Right lobe of liver (tissue), 4 donors: ENCODE measurements at regions not wholly inside any gene's neighbourhood (a gene's known extent, or its start where the extent isn't known, plus 50 kb on each side); places are given as distances from the start of the nearest gene placed in this dataset.

Experiments
- CTCF ChIP-seq, 4 donors: fragments of 200-600 bp in 3 of 4; fragments of 450-650 bp in 1 of 4; IDR thresholded peaks; one replicate each; pipeline versions ENCODE4 v1.5.1 to v1.8.0; 2016 to 2022; ENCODE audit warnings: antibody characterized with exemption in 4 of 4, mild to moderate bottlenecking in 2 of 4
- POLR2A ChIP-seq: fragments of 450-650 bp; IDR thresholded peaks from one replicate; pipeline ENCODE4 v1.6.1; 2017; ENCODE audit warnings: antibody characterized with exemption, mild to moderate bottlenecking
- donor health status: DM: no; HTN: no; CAD: no.
- donor health status: DM: no; HTN: no; CAD: no.
- donor health status: DM: no; HTN: yes; CAD: no.

GRCh38 chr2:156753766-156754165 is 317.6 kb downstream of the GPD2 start:
- TF ChIP-seq POLR2A, result no peak
- TF ChIP-seq CTCF (IDR thresholded peaks at IDR 0.05), result no peak
